Globus pallidus (tissue), 1 donor: ENCODE measurements at regions not wholly inside any gene's neighbourhood (a gene's known extent, or its start where the extent isn't known, plus 50 kb on each side); places are given as distances from the start of the nearest gene placed in this dataset.
A peak's percentile ranks its signal among the peaks of the same experiment; 100 is the strongest.

Source experiments
- DNase-seq: peaks from one replicate; pipeline ENCODE4 v3.0.0-alpha.2; 2015; ENCODE audit warnings: low spot score

- no peak for DNase-seq
Observed at GRCh38 chr15:66848686-66849392, 146.8 kb downstream of the SMAD6 start.

DNA sequence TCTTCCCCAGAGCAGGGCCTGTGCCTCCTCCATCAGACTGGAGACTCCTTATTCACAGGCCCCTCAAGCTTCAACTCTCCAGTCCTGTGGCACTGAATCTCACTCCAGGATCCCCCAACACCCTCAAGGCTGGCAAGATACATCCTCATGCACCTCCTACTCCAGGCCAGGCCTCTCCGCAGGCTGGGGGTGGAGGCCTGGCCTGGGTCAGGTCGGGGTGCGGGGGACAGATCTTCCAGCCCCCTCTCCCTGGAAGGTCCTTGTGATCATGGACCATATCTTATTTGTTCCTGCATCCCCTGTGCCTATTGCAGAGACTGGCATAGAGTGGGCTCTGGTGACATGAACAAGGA is 147.3 kb downstream of the SMAD6 start:
- no peak for DNase-seq

- no peak for DNase-seq
Observed at GRCh38 chr15:66849746-66850077, 147.7 kb downstream of the SMAD6 start.

GRCh38 chr15:66850078-66850991 is 148.3 kb downstream of the SMAD6 start:
- DNase-seq: no peak

GRCh38 chr15:66850996-66851310 is 148.9 kb downstream of the SMAD6 start:
- DNase-seq: no peak

- DNase-seq: peak; percentile 57
Observed at GRCh38 chr15:66851311-66852063, 149.5 kb downstream of the SMAD6 start.

DNA sequence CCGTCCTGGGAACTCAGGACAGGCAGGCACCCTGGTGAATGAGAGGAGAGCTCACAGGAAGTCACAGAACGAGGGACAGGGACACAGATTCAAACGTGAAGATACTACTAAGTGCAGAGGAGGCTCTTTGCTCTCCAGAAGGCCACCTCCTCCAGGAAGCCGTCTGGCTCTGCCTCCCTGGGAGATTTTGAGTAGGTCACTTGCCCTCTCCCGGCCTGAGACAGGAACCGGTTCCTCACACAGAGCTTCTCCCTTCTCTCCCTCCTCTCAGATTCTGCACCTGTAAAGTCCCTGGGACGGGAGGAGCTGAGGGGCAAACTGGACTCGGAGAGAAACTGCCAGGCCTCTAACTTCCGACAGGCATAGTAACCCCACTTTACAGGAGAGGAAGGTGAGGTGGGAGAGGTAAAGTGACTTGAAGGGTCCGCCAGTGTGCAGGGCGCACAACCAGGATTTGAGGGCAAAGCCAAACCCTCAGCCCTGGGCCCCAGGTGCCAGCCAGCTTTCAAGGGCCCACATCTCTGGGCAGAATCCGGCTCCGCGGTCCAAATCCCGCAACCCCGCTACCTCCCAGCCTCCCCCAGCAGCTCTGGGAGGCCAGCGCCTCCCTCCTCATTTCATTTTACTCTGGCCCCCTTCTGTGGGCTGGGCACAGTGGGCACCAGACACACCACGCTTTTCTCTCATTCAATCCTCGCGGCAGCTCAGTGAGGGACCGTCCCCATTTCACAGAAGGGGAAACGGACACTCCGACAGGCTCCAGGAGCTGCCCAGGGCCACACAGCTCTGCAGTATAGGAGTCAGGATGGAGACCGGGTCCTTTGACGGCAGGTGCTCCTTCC is 150.2 kb downstream of the SMAD6 start:
- DNase-seq: no peak

- DNase-seq: no peak
Observed at GRCh38 chr15:66854012-66854965, 152.3 kb downstream of the SMAD6 start.

DNA sequence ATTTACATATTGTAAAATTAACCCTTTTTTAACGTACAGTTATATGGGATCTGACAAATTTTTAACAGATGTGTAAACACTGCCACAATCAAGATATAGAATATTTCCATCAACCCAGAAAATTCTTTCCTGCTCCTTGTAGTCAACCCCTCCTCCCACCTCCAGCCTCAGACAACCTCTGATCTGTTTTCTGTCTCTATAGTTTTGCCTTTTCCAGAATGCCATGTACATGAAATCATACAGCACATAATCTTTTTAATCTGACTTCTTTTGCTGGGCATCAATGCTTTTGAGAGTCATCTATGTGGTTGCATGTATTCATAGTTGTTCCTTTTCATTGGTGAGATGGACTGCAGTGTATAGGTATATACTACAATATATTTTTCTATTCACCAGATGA is 153.0 kb downstream of the SMAD6 start:
- DNase-seq: no peak

DNA sequence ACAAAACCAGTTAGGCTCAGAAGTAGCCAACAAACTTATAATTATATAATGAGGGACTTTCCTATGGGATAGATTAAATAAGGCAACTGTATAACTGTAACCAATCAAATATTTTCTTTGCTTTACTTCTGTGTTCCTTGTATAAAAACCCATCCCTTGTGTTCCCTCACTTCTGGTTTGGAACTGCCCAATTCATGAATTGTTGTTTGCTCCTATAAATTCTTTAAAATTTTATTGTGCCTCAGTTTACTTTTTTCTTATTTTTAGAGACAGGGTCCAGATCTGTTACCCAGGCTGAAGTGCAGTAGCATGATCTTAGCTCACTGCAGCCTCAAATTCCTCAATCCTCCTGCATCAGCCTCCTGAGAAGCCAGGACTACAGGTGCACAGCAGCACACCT is 155.7 kb downstream of the SMAD6 start:
- no peak for DNase-seq

DNA sequence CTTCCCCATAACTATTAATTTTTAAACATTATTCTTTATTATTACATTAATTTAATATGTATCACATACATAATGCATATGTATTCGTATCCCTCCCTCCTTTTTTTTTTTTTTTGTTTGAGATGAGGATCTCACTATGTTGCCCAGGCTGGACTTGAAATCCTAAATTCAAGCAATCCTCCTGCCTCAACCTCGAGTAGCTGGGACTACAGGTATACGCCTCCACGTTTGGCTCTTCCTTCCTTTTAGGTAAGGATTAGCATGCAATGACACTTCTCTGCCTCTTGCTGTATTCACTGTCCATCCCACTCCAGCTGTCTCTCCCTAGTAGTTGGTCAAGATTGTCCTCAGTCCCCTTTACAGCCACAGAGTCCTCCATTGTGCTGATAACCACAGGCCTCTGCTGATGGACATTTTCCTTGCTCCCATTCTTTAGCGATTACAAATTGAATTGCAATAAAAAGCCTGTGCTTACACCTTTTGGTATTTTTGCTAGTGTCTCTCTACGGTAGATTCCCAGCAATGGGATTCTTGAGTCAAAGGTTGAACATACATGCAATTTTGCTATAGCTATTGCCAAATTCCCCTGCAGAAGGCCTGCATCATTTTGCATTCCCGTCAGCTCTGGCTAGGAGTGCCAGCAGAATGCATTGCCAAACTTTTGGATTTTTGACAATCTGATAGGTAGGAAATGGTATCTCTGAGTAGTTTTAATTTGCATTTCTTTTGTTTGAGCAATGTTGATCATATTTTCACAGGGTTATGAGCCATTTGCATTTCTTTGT is 156.6 kb downstream of the SMAD6 start:
- DNase-seq: no peak

DNA sequence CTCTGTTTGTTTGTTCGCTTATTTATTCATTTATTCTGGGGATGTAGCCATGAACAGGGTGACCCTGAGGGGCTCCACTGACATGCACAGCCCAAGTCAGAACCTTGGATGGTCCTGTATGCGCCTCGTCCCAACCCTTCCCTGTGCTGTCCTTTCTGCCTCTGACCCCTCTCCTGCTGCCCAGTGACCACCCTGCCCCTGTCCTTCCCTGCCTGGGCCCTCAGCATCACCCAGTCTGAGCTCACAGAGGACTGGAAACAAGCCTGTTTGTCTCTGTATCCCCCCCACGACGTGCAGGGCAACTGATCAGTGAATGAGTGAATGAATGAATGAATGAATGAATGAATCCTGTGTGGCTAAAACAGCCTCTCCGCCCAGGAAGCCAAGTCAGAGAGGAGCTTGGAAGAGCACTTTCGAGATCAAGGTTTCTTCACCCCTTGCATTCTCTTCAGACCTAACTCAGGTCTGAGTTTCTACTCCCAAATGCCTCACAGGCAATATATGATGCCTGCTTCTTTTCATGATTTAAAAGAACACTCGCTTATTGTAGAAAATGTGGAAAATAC is 157.7 kb downstream of the SMAD6 start:
- DNase-seq: no peak

GRCh38 chr15:66860844-66861243 is 158.8 kb downstream of the SMAD6 start:
- no peak for DNase-seq

GRCh38 chr15:66862111-66862939 is 160.3 kb downstream of the SMAD6 start:
- no peak for DNase-seq

GRCh38 chr15:66862940-66863335 is 160.9 kb downstream of the SMAD6 start:
- peak; percentile 33 for DNase-seq

DNA sequence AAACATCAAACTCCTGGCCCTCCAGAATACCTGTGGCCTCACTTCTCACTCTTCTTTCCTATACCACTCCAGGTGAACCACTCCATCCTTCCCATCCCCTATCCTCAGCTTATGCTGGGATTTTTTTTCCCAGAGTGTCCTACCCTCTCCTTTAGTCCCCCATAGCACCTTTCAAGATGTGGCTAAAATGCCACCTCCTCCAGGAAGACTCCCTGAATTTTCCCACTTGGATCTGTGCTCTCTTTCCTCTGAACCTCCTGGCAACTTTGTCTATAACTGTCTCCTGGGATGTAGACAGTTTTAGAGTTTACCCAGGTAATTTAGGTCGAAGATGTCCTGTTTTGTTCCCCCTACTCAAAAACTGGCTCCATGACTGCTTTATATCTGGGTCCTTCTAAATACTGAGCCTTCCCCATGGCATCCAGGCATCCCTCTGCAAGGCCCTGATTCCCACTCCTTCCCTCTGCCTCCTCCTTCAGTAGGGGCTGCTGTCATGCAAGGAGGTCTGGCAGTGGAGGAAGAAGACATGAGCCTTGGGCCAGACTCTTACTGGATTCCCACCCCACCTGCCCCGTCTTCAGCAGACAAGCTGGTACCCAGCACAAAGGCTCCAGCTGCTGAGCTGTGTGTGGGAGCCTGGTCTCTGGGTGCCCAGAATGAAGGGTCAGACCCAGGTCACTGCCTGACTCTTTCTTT is 161.5 kb downstream of the SMAD6 start:
- DNase-seq: no peak

DNA sequence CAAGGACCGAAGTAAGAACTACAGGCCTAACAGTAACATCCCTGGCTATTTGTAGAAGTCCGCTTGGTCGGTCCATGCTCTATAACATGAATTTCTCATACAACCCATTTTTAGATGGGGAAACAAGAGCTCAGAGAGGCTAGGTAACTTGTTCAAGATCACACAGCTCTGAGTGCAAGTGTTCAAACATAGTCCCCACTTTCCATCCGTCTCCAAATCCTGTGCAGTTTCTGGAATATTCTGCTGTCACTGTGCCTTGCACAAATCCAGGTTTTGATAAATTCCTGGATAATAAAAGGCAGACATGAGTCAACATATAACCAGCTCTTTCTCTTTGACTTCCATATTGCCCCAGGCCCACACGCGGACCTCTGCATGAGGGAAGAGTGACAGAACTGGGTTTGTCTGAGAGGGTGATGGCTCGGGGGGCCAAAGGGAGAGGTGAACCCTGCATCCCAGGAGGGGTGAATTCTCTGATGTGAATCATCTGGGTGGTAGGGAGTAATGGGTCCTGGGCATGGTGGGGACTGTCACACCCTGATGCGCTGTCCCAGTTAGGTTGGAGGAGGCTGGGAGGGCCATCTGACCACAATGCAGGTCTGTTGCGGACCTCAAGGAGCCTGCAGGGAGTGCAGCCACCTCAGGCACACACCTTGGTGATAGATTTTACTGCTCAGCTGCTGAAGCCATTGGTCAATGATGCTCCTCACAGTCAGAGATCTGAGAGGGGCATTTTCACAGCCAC is 162.2 kb downstream of the SMAD6 start:
- DNase-seq: no peak
